ENCODE measurements at regions not wholly inside any gene's neighbourhood (a gene's known extent, or its start where the extent isn't known, plus 50 kb on each side); places are given as distances from the start of the nearest gene placed in this dataset.

GRCh38 chrX:44596277-44596676 lies 53.6 kb upstream of the FUNDC1 start:
- TF ChIP-seq, protein P1, sequence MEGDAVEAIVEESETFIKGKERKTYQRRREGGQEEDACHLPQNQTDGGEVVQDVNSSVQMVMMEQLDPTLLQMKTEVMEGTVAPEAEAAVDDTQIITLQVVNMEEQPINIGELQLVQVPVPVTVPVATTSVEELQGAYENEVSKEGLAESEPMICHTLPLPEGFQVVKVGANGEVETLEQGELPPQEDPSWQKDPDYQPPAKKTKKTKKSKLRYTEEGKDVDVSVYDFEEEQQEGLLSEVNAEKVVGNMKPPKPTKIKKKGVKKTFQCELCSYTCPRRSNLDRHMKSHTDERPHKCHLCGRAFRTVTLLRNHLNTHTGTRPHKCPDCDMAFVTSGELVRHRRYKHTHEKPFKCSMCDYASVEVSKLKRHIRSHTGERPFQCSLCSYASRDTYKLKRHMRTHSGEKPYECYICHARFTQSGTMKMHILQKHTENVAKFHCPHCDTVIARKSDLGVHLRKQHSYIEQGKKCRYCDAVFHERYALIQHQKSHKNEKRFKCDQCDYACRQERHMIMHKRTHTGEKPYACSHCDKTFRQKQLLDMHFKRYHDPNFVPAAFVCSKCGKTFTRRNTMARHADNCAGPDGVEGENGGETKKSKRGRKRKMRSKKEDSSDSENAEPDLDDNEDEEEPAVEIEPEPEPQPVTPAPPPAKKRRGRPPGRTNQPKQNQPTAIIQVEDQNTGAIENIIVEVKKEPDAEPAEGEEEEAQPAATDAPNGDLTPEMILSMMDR (IDR thresholded peaks at IDR 0.05): no peak
- no peak for TF ChIP-seq POLR2A (IDR thresholded peaks at IDR 0.05)

Measured in body of pancreas (tissue), 4 donors.